MCF 10A (cell line): ENCODE measurements at regions not wholly inside any gene's neighbourhood (a gene's known extent, or its start where the extent isn't known, plus 50 kb on each side); places are given as distances from the start of the nearest gene placed in this dataset.

Experiments used
- BruUV-seq: library from RNA; stranded (reverse); fragments of 400-500 nt; replicated peaks from 2 replicates; lab custom pipeline; 2021; lab: Mats Ljungman, UMichigan
- CTCF ChIA-PET: fragments of 300-600 bp; sonication (Branson Sonifier 250); formaldehyde crosslinking; extraction: SDS; loops from one replicate; lab custom pipeline; 2021; ENCODE audit warnings: antibody characterized with exemption, inconsistent platforms; lab: Yijun Ruan, JAX
- POLR2A ChIA-PET: fragments of 300-600, 350-650 bp; sonication (Branson Sonifier 250); formaldehyde crosslinking; extraction: SDS; loops from one replicate; lab custom pipeline; 2020; ENCODE audit warnings: antibody characterized with exemption, inconsistent platforms; lab: Yijun Ruan, JAX
- DNase-seq: peaks from one replicate; pipeline ENCODE4 v3.0.0-alpha.2; 2018; ENCODE audit not compliant: unreplicated experiment
- H3K27ac Mint-ChIP-seq: one replicate; pipeline ENCODE4 v1.8.0; 2022; ENCODE audit warnings: mild to moderate bottlenecking, low read depth, mixed read lengths; ENCODE audit not compliant: unreplicated experiment
- H3K27me3 Mint-ChIP-seq: one replicate; pipeline ENCODE4 v1.8.0; 2022; ENCODE audit warnings: mixed read lengths; ENCODE audit not compliant: insufficient read depth, unreplicated experiment
- H3K36me3 Mint-ChIP-seq: one replicate; pipeline ENCODE4 v1.8.0; 2022; ENCODE audit warnings: mild to moderate bottlenecking, moderate library complexity, mixed read lengths; ENCODE audit not compliant: insufficient read depth, unreplicated experiment
- H3K4me1 Mint-ChIP-seq: one replicate; pipeline ENCODE4 v1.8.0; 2022; ENCODE audit warnings: mixed read lengths; ENCODE audit not compliant: insufficient read depth, unreplicated experiment
- H3K4me3 Mint-ChIP-seq: one replicate; pipeline ENCODE4 v1.8.0; 2022; ENCODE audit warnings: mild to moderate bottlenecking, moderate library complexity, mixed read lengths; ENCODE audit not compliant: unreplicated experiment
- H3K9me3 Mint-ChIP-seq: one replicate; pipeline ENCODE4 v1.8.0; 2022; ENCODE audit warnings: mixed read lengths; ENCODE audit not compliant: unreplicated experiment
- CTCF ChIP-seq: fragments of 200-600 bp; IDR thresholded peaks from one replicate; pipeline ENCODE4 v1.8.0; 2022; ENCODE audit warnings: antibody characterized with exemption, mild to moderate bottlenecking; ENCODE audit not compliant: unreplicated experiment
- intact Hi-C: fragments of 100-400 bp; cut with micrococcal nuclease; formaldehyde crosslinking; loops from 2 replicates; pipeline ENCODE4 v1.14.1; 2022

GRCh38 chr1:57819893-57820292, 396.0 kb upstream of the DAB1 start:
- intact Hi-C loops, result no loop called here
- no peaks in the 10 kb centered on the region for H3K9me3 Mint-ChIP-seq
- H3K36me3 Mint-ChIP-seq, result no peaks in the 10 kb centered on the region
- BruUV-seq, result no TSS peak
- no peak overlapping the region for H3K27ac Mint-ChIP-seq
- no peak for TF ChIP-seq CTCF
- DNase-seq, result no peak
- CTCF ChIA-PET, result no interaction called here
- peaks cover 13% of the 10 kb centered on the region for H3K4me1 Mint-ChIP-seq
- H3K4me3 Mint-ChIP-seq, result no peak overlapping the region
- H3K27me3 Mint-ChIP-seq, result no peaks in the 10 kb centered on the region
- POLR2A ChIA-PET, result no interaction called here

GRCh38 chr1:57803586-57803985, 379.7 kb upstream of the DAB1 start:
- POLR2A ChIA-PET, result no interaction called here
- TF ChIP-seq CTCF, result no peak
- DNase-seq, result no peak
- intact Hi-C loops, result no loop called here
- CTCF ChIA-PET, result interaction anchor here (0.6 to 0.9 kb wide), 2 partner anchors 9 to 103 kb away, joined by 3 read pairs; no protein-coding TSS in a partner anchor
- BruUV-seq, result no TSS peak
- no peaks in the 10 kb centered on the region for H3K4me1 Mint-ChIP-seq
- no peaks in the 10 kb centered on the region for H3K27me3 Mint-ChIP-seq
- H3K36me3 Mint-ChIP-seq, result no peaks in the 10 kb centered on the region
- peaks cover 8% of the 10 kb centered on the region for H3K9me3 Mint-ChIP-seq
- H3K27ac Mint-ChIP-seq, result no peak overlapping the region
- H3K4me3 Mint-ChIP-seq, result no peak overlapping the region

DNA sequence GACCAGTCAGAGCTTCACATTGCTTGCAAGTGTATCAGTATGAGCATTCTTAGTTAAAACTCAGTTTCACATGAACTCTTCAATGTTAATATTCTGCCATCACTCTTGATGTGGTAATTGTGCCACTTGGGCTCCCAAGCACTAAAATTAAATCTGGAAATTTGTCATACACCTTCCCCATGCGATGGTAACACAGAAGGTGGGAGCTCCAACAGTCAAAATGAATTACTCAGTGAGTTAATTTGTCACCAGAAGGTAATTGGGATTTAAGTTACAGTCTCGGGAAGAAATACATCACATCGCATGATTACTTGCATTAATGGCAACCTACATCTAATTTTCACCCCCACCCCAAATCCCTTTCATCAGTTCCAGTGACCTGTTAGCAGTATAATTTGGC, 376.5 kb upstream of the DAB1 start:
- no peaks in the 10 kb centered on the region for H3K27me3 Mint-ChIP-seq
- no peak for TF ChIP-seq CTCF
- POLR2A ChIA-PET, result interaction anchor here (0.6 kb wide), 1 partner anchor 98 kb away, joined by 3 read pairs; no protein-coding TSS in a partner anchor
- no peaks in the 10 kb centered on the region for H3K36me3 Mint-ChIP-seq
- peaks cover 7% of the 10 kb centered on the region for H3K4me1 Mint-ChIP-seq
- BruUV-seq, result no TSS peak
- no peaks in the 10 kb centered on the region for H3K9me3 Mint-ChIP-seq
- no peak overlapping the region for H3K4me3 Mint-ChIP-seq
- DNase-seq, result no peak
- intact Hi-C loops, result no loop called here
- no peak overlapping the region for H3K27ac Mint-ChIP-seq
- CTCF ChIA-PET, result no interaction called here

DNA sequence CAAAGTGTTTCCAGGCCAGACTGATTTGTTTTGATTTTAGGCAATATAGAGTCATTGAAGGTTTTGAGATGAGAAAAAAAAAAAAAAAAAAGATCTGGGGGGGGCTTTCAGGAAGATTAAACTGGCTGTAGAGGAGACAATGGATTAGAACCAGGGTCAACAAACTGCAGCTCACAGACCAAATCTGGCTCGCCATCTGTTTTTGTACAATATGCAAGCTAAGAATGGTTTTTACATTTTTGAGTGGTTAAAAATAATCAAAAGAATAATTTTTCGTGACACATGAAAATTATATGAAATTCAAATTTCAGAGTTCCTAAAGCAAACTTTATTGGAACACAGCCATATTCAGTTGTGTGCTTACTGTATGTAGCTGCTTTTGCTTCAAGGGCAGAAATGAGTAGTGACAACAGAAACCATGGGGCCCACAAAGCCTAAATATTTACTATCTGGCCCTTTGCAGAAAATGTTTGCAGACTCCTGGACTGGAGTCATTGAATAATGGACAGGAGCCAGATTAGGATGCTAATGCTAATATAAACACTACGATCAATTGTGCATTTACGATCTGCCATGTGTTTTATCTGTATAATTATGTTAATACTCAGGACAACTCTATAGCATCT, 375.7 kb upstream of the DAB1 start:
- ChIA-PET POLR2A (no interaction called here), CTCF (interaction anchor here (0.9 kb wide), 1 partner anchor 35 kb away, joined by 3 read pairs; no protein-coding TSS in a partner anchor)
- no peak for TF ChIP-seq CTCF
- no peaks in the 10 kb centered on the region for H3K27me3 Mint-ChIP-seq
- peaks cover 7% of the 10 kb centered on the region for H3K4me1 Mint-ChIP-seq
- intact Hi-C loops, result no loop called here
- H3K36me3 Mint-ChIP-seq, result no peaks in the 10 kb centered on the region
- no TSS peak for BruUV-seq
- DNase-seq, result no peak
- no peak overlapping the region for H3K4me3 Mint-ChIP-seq
- H3K27ac Mint-ChIP-seq, result no peak overlapping the region
- H3K9me3 Mint-ChIP-seq, result no peaks in the 10 kb centered on the region
